Ovary (tissue), 3 donors: ENCODE measurements at regions not wholly inside any gene's neighbourhood (a gene's known extent, or its start where the extent isn't known, plus 50 kb on each side); places are given as distances from the start of the nearest gene placed in this dataset.

Source experiments
- EP300 ChIP-seq: sonication (generic); formaldehyde crosslinking; IDR thresholded peaks from one replicate; pipeline ENCODE4 v1.6.1; 2017; ENCODE audit warnings: antibody characterized with exemption
- POLR2A ChIP-seq: fragments of 450-650 bp; IDR thresholded peaks from one replicate; pipeline ENCODE4 v1.6.1; 2017; ENCODE audit warnings: antibody characterized with exemption, mild to moderate bottlenecking, moderate library complexity
- TF ChIP-seq, protein P1 (sequence below), 3 donors: fragments of 450-650 bp in 2 of 3; fragments of 200-600 bp in 1 of 3; IDR thresholded peaks; one replicate each; pipeline versions ENCODE4 v1.5.1 to v1.8.0; 2016 to 2022; ENCODE audit warnings: antibody characterized with exemption in 3 of 3, mild to moderate bottlenecking in 1 of 3
- donor health status: DM: no; HTN: no; CAD: no.

GRCh38 chr3:106327696-106328025 is 458.8 kb upstream of the CBLB start:
- TF ChIP-seq, protein P1, sequence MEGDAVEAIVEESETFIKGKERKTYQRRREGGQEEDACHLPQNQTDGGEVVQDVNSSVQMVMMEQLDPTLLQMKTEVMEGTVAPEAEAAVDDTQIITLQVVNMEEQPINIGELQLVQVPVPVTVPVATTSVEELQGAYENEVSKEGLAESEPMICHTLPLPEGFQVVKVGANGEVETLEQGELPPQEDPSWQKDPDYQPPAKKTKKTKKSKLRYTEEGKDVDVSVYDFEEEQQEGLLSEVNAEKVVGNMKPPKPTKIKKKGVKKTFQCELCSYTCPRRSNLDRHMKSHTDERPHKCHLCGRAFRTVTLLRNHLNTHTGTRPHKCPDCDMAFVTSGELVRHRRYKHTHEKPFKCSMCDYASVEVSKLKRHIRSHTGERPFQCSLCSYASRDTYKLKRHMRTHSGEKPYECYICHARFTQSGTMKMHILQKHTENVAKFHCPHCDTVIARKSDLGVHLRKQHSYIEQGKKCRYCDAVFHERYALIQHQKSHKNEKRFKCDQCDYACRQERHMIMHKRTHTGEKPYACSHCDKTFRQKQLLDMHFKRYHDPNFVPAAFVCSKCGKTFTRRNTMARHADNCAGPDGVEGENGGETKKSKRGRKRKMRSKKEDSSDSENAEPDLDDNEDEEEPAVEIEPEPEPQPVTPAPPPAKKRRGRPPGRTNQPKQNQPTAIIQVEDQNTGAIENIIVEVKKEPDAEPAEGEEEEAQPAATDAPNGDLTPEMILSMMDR (IDR thresholded peaks at IDR 0.05), result no peak
- no peak for TF ChIP-seq POLR2A
- TF ChIP-seq EP300, result no peak
